ENCODE measurements at regions not wholly inside any gene's neighbourhood (a gene's known extent, or its start where the extent isn't known, plus 50 kb on each side); places are given as distances from the start of the nearest gene placed in this dataset.

GRCh38 chr4:163959932-163960331, 465.4 kb downstream of the TMA16 start:
- TF ChIP-seq EZH2 (IDR thresholded peaks at IDR 0.05) = no peak
- TF ChIP-seq EZH2phosphoT487 (IDR thresholded peaks at IDR 0.05) = no peak
- no peak for TF ChIP-seq CTCF (IDR thresholded peaks at IDR 0.05)
- no peak overlapping the region for H3K9ac ChIP-seq
- no peak overlapping the region for H3K4me3 Mint-ChIP-seq
- H3K27ac ChIP-seq = no peak overlapping the region
- H3K27me3 Mint-ChIP-seq (ENCODE audit: insufficient read depth, low read depth) = no peaks in the 10 kb centered on the region
- H3K4me1 ChIP-seq = peaks cover under 1% of the 10 kb centered on the region
- no peak overlapping the region for H3K4me3 ChIP-seq
- no peaks in the 10 kb centered on the region for H3K9me3 Mint-ChIP-seq
- H3K27me3 ChIP-seq = no peaks in the 10 kb centered on the region
- H2AFZ ChIP-seq (replicated peaks) = no peak overlapping the region
- H3K36me3 ChIP-seq = no peaks in the 10 kb centered on the region
- H3K79me2 ChIP-seq (ENCODE audit: low read depth) = no peaks in the 10 kb centered on the region
- no peak overlapping the region for H3K27ac Mint-ChIP-seq
- H4K20me1 ChIP-seq (ENCODE audit: low read depth) = no peaks in the 10 kb centered on the region
- no peaks in the 10 kb centered on the region for H3K9me3 ChIP-seq (ENCODE audit: low read depth)
- H3K36me3 Mint-ChIP-seq = no peaks in the 10 kb centered on the region
- no peak overlapping the region for H3K4me2 ChIP-seq
- DNase-seq (ENCODE audit: low spot score) = no peak
- H3K4me1 Mint-ChIP-seq = peaks cover 3% of the 10 kb centered on the region
- no peaks in the 10 kb centered on the region for H3F3A ChIP-seq (ENCODE audit: low read depth)

- no peaks in the 10 kb centered on the region for H3K9me3 Mint-ChIP-seq
- no peak overlapping the region for H3K27ac Mint-ChIP-seq
- Histone ChIP-seq H3K79me2 (ENCODE audit: low read depth) (no peaks in the 10 kb centered on the region), H4K20me1 (ENCODE audit: low read depth) (no peaks in the 10 kb centered on the region), H3K36me3 (no peaks in the 10 kb centered on the region), H3F3A (ENCODE audit: low read depth) (no peaks in the 10 kb centered on the region), H2AFZ (replicated peaks) (no peak overlapping the region), H3K4me2 (no peak overlapping the region), H3K9ac (no peak overlapping the region), H3K9me3 (ENCODE audit: low read depth) (no peaks in the 10 kb centered on the region), H3K4me1 (peaks cover 4% of the 10 kb centered on the region), H3K27ac (no peak overlapping the region), H3K4me3 (no peak overlapping the region), H3K27me3 (no peaks in the 10 kb centered on the region)
- H3K4me1 Mint-ChIP-seq = no peaks in the 10 kb centered on the region
- H3K4me3 Mint-ChIP-seq = no peak overlapping the region
- no peaks in the 10 kb centered on the region for H3K27me3 Mint-ChIP-seq (ENCODE audit: insufficient read depth, low read depth)
- H3K36me3 Mint-ChIP-seq = no peaks in the 10 kb centered on the region
- no peak for DNase-seq (ENCODE audit: low spot score)
- TF ChIP-seq CTCF (IDR thresholded peaks at IDR 0.05) (no peak), EZH2 (IDR thresholded peaks at IDR 0.05) (no peak), EZH2phosphoT487 (IDR thresholded peaks at IDR 0.05) (no peak)
Measured at GRCh38 chr4:163966612-163967011, 472.1 kb downstream of the TMA16 start.

GRCh38 chr4:163967263-163967662, 472.8 kb downstream of the TMA16 start:
- H3K27ac Mint-ChIP-seq = no peak overlapping the region

More at GRCh38 chr4:163967263-163967662, 472.8 kb downstream of the TMA16 start:
- H3K36me3 ChIP-seq = no peaks in the 10 kb centered on the region
- no peaks in the 10 kb centered on the region for H3K27me3 Mint-ChIP-seq (ENCODE audit: insufficient read depth, low read depth)
- no peaks in the 10 kb centered on the region for H3F3A ChIP-seq (ENCODE audit: low read depth)
- no peak overlapping the region for H3K4me3 Mint-ChIP-seq
- no peak for DNase-seq (ENCODE audit: low spot score)
- no peaks in the 10 kb centered on the region for H3K9me3 ChIP-seq (ENCODE audit: low read depth)
- H3K9me3 Mint-ChIP-seq = no peaks in the 10 kb centered on the region
- no peak overlapping the region for H3K27ac ChIP-seq
- no peak overlapping the region for H3K4me2 ChIP-seq
- H3K79me2 ChIP-seq (ENCODE audit: low read depth) = no peaks in the 10 kb centered on the region
- H3K4me1 Mint-ChIP-seq = no peaks in the 10 kb centered on the region
- TF ChIP-seq EZH2 (IDR thresholded peaks at IDR 0.05) (no peak), EZH2phosphoT487 (IDR thresholded peaks at IDR 0.05) (no peak), CTCF (IDR thresholded peaks at IDR 0.05) (no peak)
- H3K9ac ChIP-seq = no peak overlapping the region
- no peaks in the 10 kb centered on the region for H3K36me3 Mint-ChIP-seq
- peaks cover 4% of the 10 kb centered on the region for H3K4me1 ChIP-seq
- H3K27me3 ChIP-seq = no peaks in the 10 kb centered on the region
- H4K20me1 ChIP-seq (ENCODE audit: low read depth) = no peaks in the 10 kb centered on the region
- H2AFZ ChIP-seq (replicated peaks) = no peak overlapping the region
- no peak overlapping the region for H3K4me3 ChIP-seq
